Spleen (tissue), 7 donors: ENCODE measurements at regions not wholly inside any gene's neighbourhood (a gene's known extent, or its start where the extent isn't known, plus 50 kb on each side); places are given as distances from the start of the nearest gene placed in this dataset.
"Not testable (repeated sequence)": the region's sequence is repeated elsewhere in the genome, so short reads cannot be mapped to it uniquely, and the experiment has no call there.

Source experiments
- CTCF ChIP-seq, 11 experiments: fragments of 200-600 bp in 7 of 11; fragments of 450-650 bp in 4 of 11; sonication (generic) in 4 of 11; IDR thresholded peaks in 8 of 11; conservative IDR thresholded peaks in 3 of 11; 1 replicate in 7 of 11; 2 replicates in 4 of 11; pipeline versions ENCODE4 v1.4.0 to v1.8.0; 2016 to 2021; ENCODE audit warnings: antibody characterized with exemption in 11 of 11, inconsistent platforms in 4 of 11, mild to moderate bottlenecking in 1 of 11
- POLR2A ChIP-seq, 3 donors: fragments of 450-650 bp; IDR thresholded peaks; one replicate each; pipeline ENCODE4 v1.5.1; 2017; ENCODE audit warnings: antibody characterized with exemption in 3 of 3, mild to moderate bottlenecking in 1 of 3
- POLR2AphosphoS5 ChIP-seq, 3 donors: sonication (generic); formaldehyde crosslinking; IDR thresholded peaks; one replicate each; pipeline ENCODE4 v1.5.1; 2017; ENCODE audit warnings: antibody characterized with exemption in 3 of 3
- donor health status: DM: no; HTN: no; CAD: no; lungs with moderate emphysema.
- donor health status: DM: no; HTN: no; CAD: no.
- donor health status: DM: no; HTN: no; CAD: no.

- TF ChIP-seq CTCF (IDR thresholded peaks at IDR 0.05 in 8 of 11, conservative IDR thresholded peaks at IDR 0.05 in 3 of 11); POLR2A (IDR thresholded peaks at IDR 0.05); POLR2AphosphoS5 (IDR thresholded peaks at IDR 0.05): not testable (repeated sequence)
Measured at GRCh38 chr7:94321138-94321537, 73.6 kb upstream of the COL1A2 start.
